ENCODE measurements at regions not wholly inside any gene's neighbourhood (a gene's known extent, or its start where the extent isn't known, plus 50 kb on each side); places are given as distances from the start of the nearest gene placed in this dataset.

GRCh38 chr15:93358166-93359059 is 269.4 kb upstream of the RGMA start:
- Histone ChIP-seq H3K4me3 (ENCODE audit: low read depth in 2 of 2, low read length in 1 of 2) (no peak overlapping the region), H3K27ac (ENCODE audit: low read depth in 2 of 2, low read length in 1 of 2) (no peak overlapping the region), H3K27me3 (ENCODE audit: insufficient read depth) (no peaks in the 10 kb centered on the region), H2AFZ (ENCODE audit: low read depth) (no peak overlapping the region), H3K4me1 (ENCODE audit: control insufficient read depth in 1 of 2, insufficient read depth in 2 of 2, low read depth in 1 of 2, low read length in 1 of 2) (peaks cover 0 to 4% of the 10 kb centered on the region in 2 experiments; a peak in 1 of 4 replicates), H3K9me2 (no peaks in the 10 kb centered on the region), H3K36me3 (replicated peaks in 1 of 2; ENCODE audit: control insufficient read depth in 1 of 2, insufficient read depth in 2 of 2, low read length in 1 of 2) (no peaks in the 10 kb centered on the region), H3K4me2 (no peak overlapping the region), H3F3A (replicated peaks; ENCODE audit: insufficient read depth) (no peaks in the 10 kb centered on the region), H3K9ac (no peak overlapping the region), H4K20me1 (ENCODE audit: insufficient read depth) (no peaks in the 10 kb centered on the region), H3K79me2 (ENCODE audit: insufficient read depth) (no peaks in the 10 kb centered on the region), H3K9me3 (no peaks in the 10 kb centered on the region; the same call in 1 of the 2 replicates)
- TF ChIP-seq FOSL2 (IDR thresholded peaks at IDR 0.05; ENCODE audit: borderline replicate concordance, low read depth) (no peak), CTCF (IDR thresholded peaks at IDR 0.05) (no peak), GABPA (IDR thresholded peaks at IDR 0.05; ENCODE audit: low read depth) (no peak), FOXJ3 (CRISPR knock-in tag; IDR thresholded peaks at IDR 0.05) (no peak), JUND (IDR thresholded peaks at IDR 0.05) (no peak), REST (IDR thresholded peaks at IDR 0.05; ENCODE audit: low read depth, low read length) (no peak), NFIC (IDR thresholded peaks at IDR 0.05; ENCODE audit: borderline replicate concordance) (no peak), RAD21 (IDR thresholded peaks at IDR 0.05; ENCODE audit: low read length) (no peak), POLR2AphosphoS5 (IDR thresholded peaks at IDR 0.05; ENCODE audit: low read depth, low read length) (no peak), IRF3 (IDR thresholded peaks at IDR 0.05; ENCODE audit: low read depth, low read length) (no peak), GATA2 (CRISPR knock-in tag; IDR thresholded peaks at IDR 0.05) (no peak), CHD2 (IDR thresholded peaks at IDR 0.05; ENCODE audit: low read length, partially characterized antibody) (no peak), ZBTB33 (IDR thresholded peaks at IDR 0.05; ENCODE audit: borderline replicate concordance, low read depth) (no peak), NRF1 (IDR thresholded peaks at IDR 0.05; ENCODE audit: low read depth, low read length) (no peak), FOXM1 (IDR thresholded peaks at IDR 0.05; ENCODE audit: low read depth) (no peak)
- POLR2A ChIA-PET, result no interaction called here
- WGBS (ENCODE audit: low lambda C conversion rate), result 30% methylated on average over 19 of the region's 19 CpGs
- no peak for DNase-seq
- CTCF ChIA-PET, result no interaction called here

Data from SK-N-SH (cell line).